ENCODE measurements at regions not wholly inside any gene's neighbourhood (a gene's known extent, or its start where the extent isn't known, plus 50 kb on each side); places are given as distances from the start of the nearest gene placed in this dataset.

GRCh38 chr1:168370586-168370985, 89.9 kb downstream of the TBX19 start:
- no peak overlapping the region for H3K4me3 ChIP-seq (ENCODE audit: low read depth, low read length)
- no peaks in the 10 kb centered on the region for H3K9me3 ChIP-seq (ENCODE audit: severe bottlenecking)
- no peak for TF ChIP-seq CTCF (IDR thresholded peaks at IDR 0.05; ENCODE audit: low read depth, low read length)
- H3K36me3 ChIP-seq: no peaks in the 10 kb centered on the region
- no peak overlapping the region for H3K27ac ChIP-seq
- H3K27me3 ChIP-seq (ENCODE audit: insufficient read depth, low read depth, severe bottlenecking): no peaks in the 10 kb centered on the region
- DNase-seq: no peak

- TF ChIP-seq CTCF (IDR thresholded peaks at IDR 0.05; ENCODE audit: low read depth, low read length): no peak
- Histone ChIP-seq H3K36me3 (no peaks in the 10 kb centered on the region), H3K27me3 (ENCODE audit: insufficient read depth, low read depth, severe bottlenecking) (no peaks in the 10 kb centered on the region), H3K9me3 (ENCODE audit: severe bottlenecking) (no peaks in the 10 kb centered on the region), H3K27ac (no peak overlapping the region), H3K4me3 (ENCODE audit: low read depth, low read length) (no peak overlapping the region)
- peak; percentile 16 for DNase-seq
These were observed 89.0 kb downstream of the TBX19 start for GRCh38 chr1:168369655-168370054.

GRCh38 chr1:168368131-168368530, 87.5 kb downstream of the TBX19 start:
- Histone ChIP-seq H3K27me3 (ENCODE audit: insufficient read depth, low read depth, severe bottlenecking) (no peaks in the 10 kb centered on the region), H3K36me3 (no peaks in the 10 kb centered on the region), H3K27ac (no peak overlapping the region), H3K9me3 (ENCODE audit: severe bottlenecking) (no peaks in the 10 kb centered on the region), H3K4me3 (ENCODE audit: low read depth, low read length) (no peak overlapping the region)
- no peak for TF ChIP-seq CTCF (IDR thresholded peaks at IDR 0.05; ENCODE audit: low read depth, low read length)
- no peak for DNase-seq

GRCh38 chr1:168365719-168366479, 85.2 kb downstream of the TBX19 start:
- Histone ChIP-seq H3K27ac (no peak overlapping the region), H3K27me3 (ENCODE audit: insufficient read depth, low read depth, severe bottlenecking) (no peaks in the 10 kb centered on the region), H3K9me3 (ENCODE audit: severe bottlenecking) (no peaks in the 10 kb centered on the region), H3K36me3 (no peaks in the 10 kb centered on the region), H3K4me3 (ENCODE audit: low read depth, low read length) (no peak overlapping the region)
- peak; percentile 14; the same call in 1 of the 2 replicates for TF ChIP-seq CTCF (IDR thresholded peaks at IDR 0.05; ENCODE audit: low read depth, low read length)
- no peak for DNase-seq
